Heart right ventricle (tissue), 16 donors: ENCODE measurements at regions not wholly inside any gene's neighbourhood (a gene's known extent, or its start where the extent isn't known, plus 50 kb on each side); places are given as distances from the start of the nearest gene placed in this dataset.

Source experiments
- ATAC-seq, 8 donors: fragments of 200-7000 bp; cut with Tn5 transposase; one replicate each; pipeline ENCODE4 v1.9.1; 2020; ENCODE audit warnings: mild to moderate bottlenecking in 8 of 8, moderate library complexity in 8 of 8, moderate number of reproducible peaks in 1 of 8
- DNase-seq, 2 donors: peaks; one replicate each; pipeline ENCODE4 v3.0.0-alpha.2; 2020
- H3K27ac ChIP-seq, 10 donors: fragments of 200-600 bp; sonication (generic) in 2 of 10; one replicate each; pipeline versions ENCODE4 v1.5.0 to v1.8.0; 2020 to 2022; ENCODE audit warnings: mild to moderate bottlenecking in 3 of 10
- H3K27me3 ChIP-seq, 7 donors: fragments of 200-600 bp; one replicate each; pipeline ENCODE4 v1.8.0; 2021 to 2022; ENCODE audit warnings: mild to moderate bottlenecking in 2 of 7
- H3K36me3 ChIP-seq, 9 donors: fragments of 200-600 bp; sonication (generic) in 1 of 9; one replicate each; pipeline versions ENCODE4 v1.5.0 to v1.8.0; 2020 to 2022; ENCODE audit warnings: mild to moderate bottlenecking in 2 of 9
- H3K4me1 ChIP-seq, 9 donors: fragments of 200-600 bp; sonication (generic) in 1 of 9; one replicate each; pipeline versions ENCODE4 v1.5.0 to v1.8.0; 2020 to 2022; ENCODE audit warnings: mild to moderate bottlenecking in 4 of 9
- H3K4me3 ChIP-seq, 10 donors: fragments of 200-600 bp; sonication (generic) in 2 of 10; one replicate each; pipeline versions ENCODE4 v1.5.0 to v1.8.0; 2020 to 2022; ENCODE audit warnings: mild to moderate bottlenecking in 7 of 10, moderate library complexity in 2 of 10
- H3K9me3 ChIP-seq, 11 donors: fragments of 200-600 bp in 10 of 11; sonication (generic) in 2 of 11; one replicate each; pipeline versions ENCODE4 v1.5.0 to v1.8.0; 2013 to 2022; ENCODE audit warnings: mild to moderate bottlenecking in 2 of 11, control low read depth in 1 of 11, moderate library complexity in 1 of 11
- WGBS, 2 donors: extraction: QIAGEN DNeasy Blood & Tissue Kit; methylation state at CpG; one replicate each; pipeline ENCODE4 v1.1.7; 2013; ENCODE audit warnings: inconsistent platforms in 1 of 2; 5-methylcytosine and 5-hydroxymethylcytosine counted together
- intact Hi-C, 10 donors: fragments of 100-400 bp; cut with DNase I; formaldehyde crosslinking; loops; one replicate each; pipeline versions ENCODE4 v1.11.1 to v1.14.2; 2022
- TF ChIP-seq, protein P1 (sequence below), 9 donors: fragments of 200-600 bp; sonication (generic) in 2 of 9; IDR thresholded peaks; one replicate each; pipeline versions ENCODE4 v1.5.0 to v1.8.0; 2021 to 2022; ENCODE audit warnings: antibody characterized with exemption in 9 of 9, mild to moderate bottlenecking in 5 of 9, moderate library complexity in 1 of 9
- donor health status: Arrhythmogenic right ventricular cardiomyopathy.
- donor health status: ischemic (EF 13 %, LVEDD 7.1; RV severe dilation, severe dysfunction).
- donor health status: healthy with polysubstance abuse.
- donor health status: DM: no; HTN: yes; CAD: no.
- donor health status: DM: no; HTN: no; CAD: no.
- donor health status: ischemic (EF 25% LVEDD 6.9; RV normal size, moderate dysfunction).
- donor health status: ischemic (EF 25% LVEDD 5.7; RV mildly dilated, moderate dysfunction).
- donor health status: healthy.
- donor health status: DM: yes; HTN: yes; CAD: no.
- donor health status: Ischemic cardiomyopathy.
- donor health status: ischemic (EF 35%, LVEDD 5.7; RV mildly dilated, moderate dysfunction).
- donor health status: nonischemic (EF 11% LVEDD 7.7; RV severe dilation, severe dysfunction).
- donor health status: DM: yes; HTN: yes; CAD: no.
- donor health status: PGD.
- donor health status: ischemic (EF 29% LVEDD 5.4; RV normal size, mild dysfunction).
- donor health status: nonischemic (EF 23%, LVEDD 6.1; RV moderate dilation, normal function).

- no peak overlapping the region for H3K27ac ChIP-seq
- H3K4me3 ChIP-seq, result no peak overlapping the region
- intact Hi-C loops, result no loop called here
- DNase-seq (no peak), ATAC-seq (no peak)
- H3K27me3 ChIP-seq, result no peaks in the 10 kb centered on the region
- WGBS, 2 donors, result 85 to 90% methylated on average over 8 of the region's 8 CpGs
- TF ChIP-seq, protein P1, sequence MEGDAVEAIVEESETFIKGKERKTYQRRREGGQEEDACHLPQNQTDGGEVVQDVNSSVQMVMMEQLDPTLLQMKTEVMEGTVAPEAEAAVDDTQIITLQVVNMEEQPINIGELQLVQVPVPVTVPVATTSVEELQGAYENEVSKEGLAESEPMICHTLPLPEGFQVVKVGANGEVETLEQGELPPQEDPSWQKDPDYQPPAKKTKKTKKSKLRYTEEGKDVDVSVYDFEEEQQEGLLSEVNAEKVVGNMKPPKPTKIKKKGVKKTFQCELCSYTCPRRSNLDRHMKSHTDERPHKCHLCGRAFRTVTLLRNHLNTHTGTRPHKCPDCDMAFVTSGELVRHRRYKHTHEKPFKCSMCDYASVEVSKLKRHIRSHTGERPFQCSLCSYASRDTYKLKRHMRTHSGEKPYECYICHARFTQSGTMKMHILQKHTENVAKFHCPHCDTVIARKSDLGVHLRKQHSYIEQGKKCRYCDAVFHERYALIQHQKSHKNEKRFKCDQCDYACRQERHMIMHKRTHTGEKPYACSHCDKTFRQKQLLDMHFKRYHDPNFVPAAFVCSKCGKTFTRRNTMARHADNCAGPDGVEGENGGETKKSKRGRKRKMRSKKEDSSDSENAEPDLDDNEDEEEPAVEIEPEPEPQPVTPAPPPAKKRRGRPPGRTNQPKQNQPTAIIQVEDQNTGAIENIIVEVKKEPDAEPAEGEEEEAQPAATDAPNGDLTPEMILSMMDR (IDR thresholded peaks at IDR 0.05), result no peak
- peaks cover 0 to 2% (median 0%) of the 10 kb centered on the region in 11 donors for H3K9me3 ChIP-seq
- H3K36me3 ChIP-seq, result no peaks in the 10 kb centered on the region
- H3K4me1 ChIP-seq, result peaks cover 0 to 11% (median 0%) of the 10 kb centered on the region in 9 donors
Measured at GRCh38 chr15:31525185-31525695, 198.6 kb downstream of the KLF13 start.

DNA sequence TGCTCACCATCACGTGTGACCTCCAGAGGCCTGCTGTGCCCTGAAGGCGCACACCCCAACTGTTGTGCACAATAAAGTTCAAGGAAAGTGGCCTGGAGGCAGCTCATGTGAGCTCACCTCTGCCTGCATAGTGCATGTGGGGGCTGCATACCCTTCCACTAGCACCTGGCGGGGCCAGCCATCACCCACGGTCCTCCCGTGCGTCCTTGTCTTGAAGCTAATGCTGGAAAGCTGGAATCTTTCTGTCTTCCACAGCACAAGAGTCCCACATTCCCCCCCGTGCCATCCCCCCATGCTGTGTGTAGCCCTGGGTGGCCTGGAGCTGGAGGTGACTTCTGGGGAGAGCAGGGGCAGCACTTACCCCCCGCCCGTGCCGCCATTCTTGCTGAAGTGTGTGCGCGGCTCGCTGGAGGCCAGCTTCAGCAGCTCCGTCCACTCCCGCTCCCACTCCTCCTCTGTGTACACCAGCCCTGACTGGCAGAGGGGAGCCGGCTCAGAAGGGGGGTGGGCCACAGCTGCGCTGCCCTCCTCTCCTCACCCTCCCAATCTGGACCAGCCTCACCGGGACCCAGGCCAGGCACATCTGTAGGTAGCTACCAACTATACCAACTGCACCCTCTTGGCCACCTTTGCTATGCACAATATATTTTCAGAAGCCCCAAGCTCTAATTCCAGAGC, 199.5 kb downstream of the KLF13 start:
- intact Hi-C loops, result no loop called here
- no peaks in the 10 kb centered on the region for H3K36me3 ChIP-seq
- DNase-seq, result no peak
- no peak overlapping the region for H3K4me3 ChIP-seq
- no peak overlapping the region for H3K27ac ChIP-seq
- WGBS, 2 donors, result 90 to 97% methylated on average over 18 of the region's 18 CpGs
- H3K4me1 ChIP-seq, result peaks cover 0 to 11% (median 0%) of the 10 kb centered on the region in 9 donors
- no peaks in the 10 kb centered on the region for H3K27me3 ChIP-seq
- TF ChIP-seq, protein P1 (IDR thresholded peaks at IDR 0.05), result no peak
- no peaks in the 10 kb centered on the region for H3K9me3 ChIP-seq
- no peak for ATAC-seq

- ATAC-seq (peak in 3 of 8 donors; percentile 49 to 79 (median 59)), DNase-seq (no peak)
- Histone ChIP-seq H3K36me3 (no peaks in the 10 kb centered on the region), H3K9me3 (no peaks in the 10 kb centered on the region), H3K4me1 (peaks cover 0 to 11% (median 0%) of the 10 kb centered on the region in 9 donors), H3K27ac (no peak overlapping the region), H3K27me3 (no peaks in the 10 kb centered on the region), H3K4me3 (no peak overlapping the region)
- 71 to 78% methylated on average over 15 of the region's 15 CpGs for WGBS, 2 donors
- TF ChIP-seq, protein P1 (IDR thresholded peaks at IDR 0.05), result no peak
- intact Hi-C loops, result no loop called here
Measured at GRCh38 chr15:31526916-31527690, 200.5 kb downstream of the KLF13 start.

- no peaks in the 10 kb centered on the region for H3K36me3 ChIP-seq
- ATAC-seq (no peak), DNase-seq (no peak)
- WGBS, 2 donors, result 95 to 97% methylated on average over 2 of the region's 2 CpGs
- H3K4me1 ChIP-seq, result peaks cover 0 to 11% (median 0%) of the 10 kb centered on the region in 9 donors
- no peaks in the 10 kb centered on the region for H3K27me3 ChIP-seq
- no peak overlapping the region for H3K4me3 ChIP-seq
- intact Hi-C loops, result no loop called here
- no peak overlapping the region for H3K27ac ChIP-seq
- no peaks in the 10 kb centered on the region for H3K9me3 ChIP-seq
- TF ChIP-seq, protein P1 (IDR thresholded peaks at IDR 0.05), result no peak
Measured at GRCh38 chr15:31528846-31529245, 202.2 kb downstream of the KLF13 start.
